ENCODE measurements at regions not wholly inside any gene's neighbourhood (a gene's known extent, or its start where the extent isn't known, plus 50 kb on each side); places are given as distances from the start of the nearest gene placed in this dataset.

DNA sequence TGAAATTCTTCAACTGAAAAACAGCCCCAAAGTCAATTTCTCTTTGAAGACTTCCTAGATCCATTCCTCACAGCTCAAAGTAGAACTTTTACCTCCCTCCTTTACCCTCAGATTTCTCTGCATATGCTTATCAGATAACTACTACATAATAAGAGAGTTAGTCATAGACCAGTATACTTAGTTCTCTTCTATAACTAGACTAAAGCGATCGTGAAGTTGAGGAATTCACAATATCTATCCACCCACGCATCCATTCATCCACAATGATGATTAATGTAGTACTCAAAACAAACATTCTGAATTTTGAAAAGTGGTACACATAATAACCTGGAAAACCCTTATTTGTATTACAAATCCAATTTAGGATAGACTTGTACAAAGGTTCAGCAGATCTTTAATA, 800.9 kb upstream of the TENM4 start:
- no peak for DNase-seq (ENCODE audit: low spot score)
- no peak overlapping the region for H3K4me3 ChIP-seq
- H3K27ac ChIP-seq: no peak overlapping the region
- TF ChIP-seq, protein P1, sequence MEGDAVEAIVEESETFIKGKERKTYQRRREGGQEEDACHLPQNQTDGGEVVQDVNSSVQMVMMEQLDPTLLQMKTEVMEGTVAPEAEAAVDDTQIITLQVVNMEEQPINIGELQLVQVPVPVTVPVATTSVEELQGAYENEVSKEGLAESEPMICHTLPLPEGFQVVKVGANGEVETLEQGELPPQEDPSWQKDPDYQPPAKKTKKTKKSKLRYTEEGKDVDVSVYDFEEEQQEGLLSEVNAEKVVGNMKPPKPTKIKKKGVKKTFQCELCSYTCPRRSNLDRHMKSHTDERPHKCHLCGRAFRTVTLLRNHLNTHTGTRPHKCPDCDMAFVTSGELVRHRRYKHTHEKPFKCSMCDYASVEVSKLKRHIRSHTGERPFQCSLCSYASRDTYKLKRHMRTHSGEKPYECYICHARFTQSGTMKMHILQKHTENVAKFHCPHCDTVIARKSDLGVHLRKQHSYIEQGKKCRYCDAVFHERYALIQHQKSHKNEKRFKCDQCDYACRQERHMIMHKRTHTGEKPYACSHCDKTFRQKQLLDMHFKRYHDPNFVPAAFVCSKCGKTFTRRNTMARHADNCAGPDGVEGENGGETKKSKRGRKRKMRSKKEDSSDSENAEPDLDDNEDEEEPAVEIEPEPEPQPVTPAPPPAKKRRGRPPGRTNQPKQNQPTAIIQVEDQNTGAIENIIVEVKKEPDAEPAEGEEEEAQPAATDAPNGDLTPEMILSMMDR (IDR thresholded peaks at IDR 0.05): no peak

DNA sequence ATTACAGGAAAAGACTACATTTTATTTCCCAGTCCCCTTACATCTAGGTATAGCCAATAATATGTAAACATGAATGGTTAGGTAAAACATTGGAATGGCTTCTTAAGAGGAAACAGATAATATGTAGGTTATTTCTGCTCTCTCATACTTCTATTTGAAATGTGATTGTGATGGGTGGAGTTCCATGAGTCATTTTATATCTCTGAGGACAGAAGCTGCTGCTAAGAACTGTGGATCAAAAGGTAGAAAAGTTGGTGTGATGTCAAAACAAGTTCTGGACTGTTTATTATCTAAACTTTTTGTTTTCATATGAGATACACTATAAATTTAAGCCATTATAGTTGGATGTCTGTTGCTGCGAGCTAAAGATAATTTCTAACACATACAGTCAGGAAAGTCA, 799.4 kb upstream of the TENM4 start:
- DNase-seq (ENCODE audit: low spot score): no peak
- H3K4me3 ChIP-seq: no peak overlapping the region
- TF ChIP-seq, protein P1 (IDR thresholded peaks at IDR 0.05): no peak
- no peak overlapping the region for H3K27ac ChIP-seq

DNA sequence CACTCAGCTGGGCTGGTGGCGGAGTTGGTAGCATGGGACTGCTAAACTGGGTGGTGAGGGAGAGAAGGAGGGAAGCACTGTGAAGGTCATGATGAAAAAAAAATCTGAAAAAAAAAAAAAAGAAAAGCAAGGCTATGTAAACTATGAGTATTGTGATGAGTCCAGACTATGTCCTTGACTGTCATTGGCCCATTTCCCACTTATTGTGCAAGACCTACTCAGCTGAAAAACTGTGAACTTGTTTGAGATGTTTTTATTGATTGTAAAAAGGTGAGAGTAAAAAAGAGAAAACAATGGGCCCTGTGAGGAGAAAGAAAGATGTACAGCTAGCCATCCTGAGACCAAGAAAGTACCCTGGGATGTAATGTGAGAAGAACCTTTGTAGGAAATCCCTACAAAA, 798.4 kb upstream of the TENM4 start:
- no peak overlapping the region for H3K27ac ChIP-seq
- no peak for DNase-seq (ENCODE audit: low spot score)
- TF ChIP-seq, protein P1 (IDR thresholded peaks at IDR 0.05): no peak
- H3K4me3 ChIP-seq: no peak overlapping the region

DNA sequence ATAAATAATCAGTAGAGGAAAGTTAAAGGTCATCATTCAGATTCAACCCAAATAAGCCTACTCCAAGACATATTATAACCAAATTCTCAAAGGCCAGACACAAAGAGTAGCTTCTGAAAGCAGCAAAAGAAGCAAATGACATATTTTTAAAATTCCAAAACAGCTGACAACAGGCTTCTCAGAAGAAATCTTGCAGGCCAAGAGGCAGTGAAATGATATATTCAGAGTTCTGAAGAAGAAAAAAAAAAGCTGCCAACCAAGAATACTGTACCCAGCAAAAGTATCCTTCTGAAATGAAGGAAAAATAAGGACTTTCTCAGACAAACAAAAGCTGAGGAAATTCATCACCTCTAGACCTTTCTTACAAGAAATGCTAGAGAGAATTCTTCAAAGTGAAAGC, 787.1 kb upstream of the TENM4 start:
- H3K4me3 ChIP-seq: no peak overlapping the region
- DNase-seq (ENCODE audit: low spot score): no peak
- H3K27ac ChIP-seq: no peak overlapping the region
- TF ChIP-seq, protein P1 (IDR thresholded peaks at IDR 0.05): no peak

DNA sequence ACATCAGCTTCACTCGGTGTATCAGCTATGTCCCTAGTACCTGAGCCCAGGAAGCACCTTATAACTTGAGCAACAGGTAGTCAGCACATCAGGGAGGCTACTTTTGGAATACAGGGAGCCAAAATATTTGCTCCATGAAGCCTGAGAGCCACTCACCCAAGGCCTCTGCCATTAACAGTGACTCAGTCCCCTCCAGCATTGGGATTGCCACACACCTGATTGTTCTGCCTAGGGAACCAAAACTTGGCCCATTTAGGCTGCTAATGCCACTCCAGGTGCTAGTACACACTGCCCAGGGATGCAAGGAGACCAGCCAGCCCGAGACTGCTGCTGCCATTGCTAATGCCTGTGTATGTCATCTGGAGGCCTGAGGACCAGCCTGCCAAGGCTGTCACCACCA, 773.6 kb upstream of the TENM4 start:
- no peak for DNase-seq (ENCODE audit: low spot score)
- no peak overlapping the region for H3K27ac ChIP-seq
- TF ChIP-seq, protein P1 (IDR thresholded peaks at IDR 0.05): no peak
- no peak overlapping the region for H3K4me3 ChIP-seq

DNA sequence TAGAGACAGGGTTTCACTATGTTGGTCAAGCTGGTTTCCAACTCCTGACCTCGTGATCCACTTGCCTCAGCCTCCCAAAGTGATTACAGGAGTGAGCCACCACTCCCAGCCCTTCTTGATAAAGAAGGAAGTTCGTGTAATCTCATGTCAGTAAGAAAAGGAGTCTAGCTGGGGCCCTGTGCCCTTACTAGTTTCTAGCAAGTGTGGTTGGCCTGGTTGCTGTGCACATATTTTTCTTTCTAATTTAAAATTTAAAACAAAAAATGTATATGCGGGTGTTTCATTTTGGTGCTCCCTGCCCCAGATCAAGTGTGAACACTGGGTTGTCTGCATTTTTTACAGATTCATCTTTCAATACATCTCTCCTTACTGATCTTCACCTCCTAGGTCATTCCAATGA, 770.8 kb upstream of the TENM4 start:
- TF ChIP-seq, protein P1 (IDR thresholded peaks at IDR 0.05): no peak
- H3K4me3 ChIP-seq: no peak overlapping the region
- no peak for DNase-seq (ENCODE audit: low spot score)

DNA sequence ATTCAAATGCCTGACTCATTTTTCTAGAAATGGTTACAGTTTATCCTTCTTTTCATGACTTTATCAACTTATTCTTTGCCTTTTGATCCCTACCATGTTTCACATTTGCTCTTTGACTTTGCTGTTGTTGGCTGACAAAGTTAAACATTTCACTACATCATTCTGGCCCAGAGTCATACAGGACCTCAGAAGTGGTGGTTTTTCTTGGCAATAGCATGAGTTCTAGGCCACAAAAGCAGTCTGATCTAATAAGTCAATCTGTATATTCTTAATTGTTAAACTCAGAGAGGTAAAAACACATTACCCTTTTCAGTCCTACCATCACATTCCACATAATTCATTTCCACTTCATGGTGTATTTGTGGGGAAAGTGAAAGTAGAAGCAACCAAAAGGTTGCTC, 763.2 kb upstream of the TENM4 start:
- Histone ChIP-seq H3K27ac (no peak overlapping the region), H3K4me3 (no peak overlapping the region)
- TF ChIP-seq, protein P1 (IDR thresholded peaks at IDR 0.05): no peak
- DNase-seq (ENCODE audit: low spot score): no peak

More for the DNA sequence above, 770.8 kb upstream of the TENM4 start:
- H3K27ac ChIP-seq: no peak overlapping the region

Data from coronary artery (tissue), 2 donors.